ENCODE measurements at regions not wholly inside any gene's neighbourhood (a gene's known extent, or its start where the extent isn't known, plus 50 kb on each side); places are given as distances from the start of the nearest gene placed in this dataset.
"Not testable (repeated sequence)": the region's sequence is repeated elsewhere in the genome, so short reads cannot be mapped to it uniquely, and the experiment has no call there.

GRCh38 chr7:136117539-136117938, 140.4 kb upstream of the MTPN start:
- no peak for DNase-seq (ENCODE audit: low read depth)

- no peak for DNase-seq (ENCODE audit: low read depth)
Measured at GRCh38 chr7:136116186-136116585, 139.0 kb upstream of the MTPN start.

GRCh38 chr7:136114966-136115762, 138.0 kb upstream of the MTPN start:
- DNase-seq (ENCODE audit: low read depth), result no peak

GRCh38 chr7:136114467-136114866, 137.3 kb upstream of the MTPN start:
- DNase-seq (ENCODE audit: low read depth), result not testable (repeated sequence)

- DNase-seq (ENCODE audit: low read depth), result not testable (repeated sequence)
Measured at GRCh38 chr7:136109037-136109436, 131.9 kb upstream of the MTPN start.

GRCh38 chr7:136105191-136105590, 128.0 kb upstream of the MTPN start:
- no peak for DNase-seq (ENCODE audit: low read depth)

- no peak for DNase-seq (ENCODE audit: low read depth)
Measured at GRCh38 chr7:136104269-136104603, 127.1 kb upstream of the MTPN start.

GRCh38 chr7:136103545-136104268, 126.5 kb upstream of the MTPN start:
- no peak for DNase-seq (ENCODE audit: low read depth)

GRCh38 chr7:136102881-136103280, 125.7 kb upstream of the MTPN start:
- DNase-seq (ENCODE audit: low read depth), result no peak

GRCh38 chr7:136092714-136093113, 115.6 kb upstream of the MTPN start:
- not testable (repeated sequence) for DNase-seq (ENCODE audit: low read depth)

GRCh38 chr7:136087881-136088280, 110.7 kb upstream of the MTPN start:
- DNase-seq (ENCODE audit: low read depth), result no peak

- DNase-seq (ENCODE audit: low read depth), result peak; percentile 67
Measured at GRCh38 chr7:136086712-136087111, 109.6 kb upstream of the MTPN start.

GRCh38 chr7:136079934-136080333, 102.8 kb upstream of the MTPN start:
- DNase-seq (ENCODE audit: low read depth), result no peak

- DNase-seq (ENCODE audit: low read depth), result no peak
Measured at GRCh38 chr7:136079478-136079892, 102.3 kb upstream of the MTPN start.

- no peak for DNase-seq (ENCODE audit: low read depth)
Measured at GRCh38 chr7:136079066-136079465, 101.9 kb upstream of the MTPN start.

- no peak for DNase-seq (ENCODE audit: low read depth)
Measured at GRCh38 chr7:136078630-136079029, 101.5 kb upstream of the MTPN start.

- no peak for DNase-seq (ENCODE audit: low read depth)
Measured at GRCh38 chr7:136076954-136077353, 99.8 kb upstream of the MTPN start.

- no peak for DNase-seq (ENCODE audit: low read depth)
Measured at GRCh38 chr7:136074843-136075242, 97.7 kb upstream of the MTPN start.

GRCh38 chr7:136072447-136072846, 95.3 kb upstream of the MTPN start:
- DNase-seq (ENCODE audit: low read depth), result no peak

GRCh38 chr7:136070736-136071505, 93.8 kb upstream of the MTPN start:
- no peak for DNase-seq (ENCODE audit: low read depth)

- DNase-seq (ENCODE audit: low read depth), result no peak
Measured at GRCh38 chr7:136069840-136070529, 92.8 kb upstream of the MTPN start.

GRCh38 chr7:136067277-136067676, 90.1 kb upstream of the MTPN start:
- no peak for DNase-seq (ENCODE audit: low read depth)

Data from GM04503 (cell line).